ENCODE measurements at regions not wholly inside any gene's neighbourhood (a gene's known extent, or its start where the extent isn't known, plus 50 kb on each side); places are given as distances from the start of the nearest gene placed in this dataset.
"Not testable (repeated sequence)": the region's sequence is repeated elsewhere in the genome, so short reads cannot be mapped to it uniquely, and the experiment has no call there.

- DNase-seq: no peak
Observed at GRCh38 chr7:153564391-153564790, 487.8 kb upstream of the DPP6 start.

- no peak for DNase-seq
Observed at GRCh38 chr7:153566324-153566723, 485.9 kb upstream of the DPP6 start.

GRCh38 chr7:153567426-153567825 lies 484.8 kb upstream of the DPP6 start:
- no peak for DNase-seq

GRCh38 chr7:153569520-153569919 lies 482.7 kb upstream of the DPP6 start:
- not testable (repeated sequence) for DNase-seq

GRCh38 chr7:153576096-153576495 lies 476.1 kb upstream of the DPP6 start:
- DNase-seq: no peak

- no peak for DNase-seq
Observed at GRCh38 chr7:153581419-153581818, 470.8 kb upstream of the DPP6 start.

- no peak for DNase-seq
Observed at GRCh38 chr7:153584132-153584531, 468.1 kb upstream of the DPP6 start.

GRCh38 chr7:153588586-153588985 lies 463.6 kb upstream of the DPP6 start:
- DNase-seq: no peak

- DNase-seq: no peak
Observed at GRCh38 chr7:153590136-153590535, 462.1 kb upstream of the DPP6 start.

GRCh38 chr7:153590571-153590970 lies 461.6 kb upstream of the DPP6 start:
- DNase-seq: no peak

GRCh38 chr7:153607354-153607753 lies 444.8 kb upstream of the DPP6 start:
- DNase-seq: no peak

GRCh38 chr7:153616711-153617325 lies 435.4 kb upstream of the DPP6 start:
- DNase-seq: no peak

- no peak for DNase-seq
Observed at GRCh38 chr7:153627323-153627722, 424.9 kb upstream of the DPP6 start.

- no peak for DNase-seq
Observed at GRCh38 chr7:153628406-153628805, 423.8 kb upstream of the DPP6 start.

GRCh38 chr7:153628825-153629224 lies 423.4 kb upstream of the DPP6 start:
- DNase-seq: no peak

GRCh38 chr7:153638821-153639435 lies 413.3 kb upstream of the DPP6 start:
- no peak for DNase-seq

GRCh38 chr7:153640586-153640985 lies 411.6 kb upstream of the DPP6 start:
- DNase-seq: no peak

GRCh38 chr7:153641199-153641598 lies 411.0 kb upstream of the DPP6 start:
- DNase-seq: no peak

GRCh38 chr7:153642989-153643388 lies 409.2 kb upstream of the DPP6 start:
- no peak for DNase-seq

- no peak for DNase-seq
Observed at GRCh38 chr7:153657182-153657800, 394.9 kb upstream of the DPP6 start.

- DNase-seq: no peak
Observed at GRCh38 chr7:153675131-153675530, 377.1 kb upstream of the DPP6 start.

GRCh38 chr7:153682628-153683027 lies 369.6 kb upstream of the DPP6 start:
- no peak for DNase-seq

- no peak for DNase-seq
Observed at GRCh38 chr7:153696242-153696641, 356.0 kb upstream of the DPP6 start.

- DNase-seq: peak; percentile 37
Observed at GRCh38 chr7:153698046-153698445, 354.2 kb upstream of the DPP6 start.

- DNase-seq: no peak
Observed at GRCh38 chr7:153701678-153702077, 350.5 kb upstream of the DPP6 start.

Measured in NCI-H1092 (cell line).